ENCODE measurements at regions not wholly inside any gene's neighbourhood (a gene's known extent, or its start where the extent isn't known, plus 50 kb on each side); places are given as distances from the start of the nearest gene placed in this dataset.
A peak's percentile ranks its signal among the peaks of the same experiment; 100 is the strongest.

DNA sequence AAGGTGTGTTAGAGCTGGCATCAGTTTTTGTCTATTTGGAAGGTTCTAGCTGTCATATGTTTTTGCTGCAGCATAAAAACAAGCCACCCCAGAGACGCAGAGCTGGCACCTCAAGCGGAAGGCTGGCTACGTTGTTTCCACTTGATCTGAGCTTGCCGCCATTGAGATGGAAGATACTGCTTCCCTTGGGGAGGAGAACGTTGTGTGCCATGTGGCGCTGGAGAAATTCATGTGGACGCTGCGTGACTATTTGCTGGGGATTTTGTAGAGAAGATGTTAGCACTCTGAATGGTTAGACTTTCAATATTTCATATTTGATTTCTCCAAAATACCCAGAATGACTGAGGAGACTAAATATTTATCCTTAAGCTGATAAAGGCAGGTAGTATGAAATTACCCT lies 216.2 kb upstream of the ST6GAL2 start:
- Histone ChIP-seq H3K36me3 (ENCODE audit: insufficient read depth, low read length) (no peaks in the 10 kb centered on the region), H4K20me1 (ENCODE audit: insufficient read depth, low read depth, low read length) (no peaks in the 10 kb centered on the region), H3K4me2 (ENCODE audit: low read depth, low read length, poor library complexity, severe bottlenecking) (no peak overlapping the region), H3K9me3 (ENCODE audit: low read length) (no peaks in the 10 kb centered on the region), H2AFZ (ENCODE audit: low read length) (no peak overlapping the region), H3K27me3 (ENCODE audit: low read length) (no peaks in the 10 kb centered on the region), H3K9me2 (replicated peaks; ENCODE audit: insufficient read depth, low read length) (no peaks in the 10 kb centered on the region), H3K27ac (ENCODE audit: low read length) (no peak overlapping the region), H3K79me2 (ENCODE audit: low read length) (no peaks in the 10 kb centered on the region), H3K9ac (ENCODE audit: low read length) (no peak overlapping the region), H3K4me3 (ENCODE audit: low read length) (no peak overlapping the region), H3K4me1 (ENCODE audit: low read length) (peaks cover 1% of the 10 kb centered on the region; the same call in 1 of the 2 replicates)
- DNase-seq: no peak

DNA sequence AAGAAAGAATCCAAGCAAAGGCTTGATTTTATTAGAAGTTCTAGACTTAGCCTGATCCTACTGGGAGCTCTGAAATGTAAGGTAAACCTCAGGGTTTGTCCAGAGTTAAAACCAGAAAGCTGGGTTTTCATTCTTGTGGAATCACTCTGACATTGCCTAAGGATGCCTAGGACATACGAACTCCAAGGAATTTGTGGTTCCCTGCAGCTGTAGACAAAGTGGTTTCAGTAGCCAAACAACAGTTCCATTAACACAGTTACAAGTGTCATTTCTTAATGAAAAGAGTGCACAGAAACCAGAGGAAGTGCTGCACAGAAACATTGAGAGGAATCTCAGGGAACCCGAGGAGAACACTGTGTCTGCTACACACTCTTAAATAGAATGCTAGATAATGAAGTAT lies 221.4 kb upstream of the ST6GAL2 start:
- Histone ChIP-seq H3K27ac (ENCODE audit: low read length) (no peak overlapping the region), H3K9me3 (ENCODE audit: low read length) (no peaks in the 10 kb centered on the region), H3K9me2 (replicated peaks; ENCODE audit: insufficient read depth, low read length) (no peaks in the 10 kb centered on the region), H3K4me1 (ENCODE audit: low read length) (no peaks in the 10 kb centered on the region), H4K20me1 (ENCODE audit: insufficient read depth, low read depth, low read length) (no peaks in the 10 kb centered on the region), H2AFZ (ENCODE audit: low read length) (no peak overlapping the region), H3K9ac (ENCODE audit: low read length) (no peak overlapping the region), H3K4me2 (ENCODE audit: low read depth, low read length, poor library complexity, severe bottlenecking) (no peak overlapping the region), H3K79me2 (ENCODE audit: low read length) (no peaks in the 10 kb centered on the region), H3K36me3 (ENCODE audit: insufficient read depth, low read length) (no peaks in the 10 kb centered on the region), H3K27me3 (ENCODE audit: low read length) (peaks cover 4% of the 10 kb centered on the region; the same call in 1 of the 2 replicates), H3K4me3 (ENCODE audit: low read length) (no peak overlapping the region)
- no peak for DNase-seq

DNA sequence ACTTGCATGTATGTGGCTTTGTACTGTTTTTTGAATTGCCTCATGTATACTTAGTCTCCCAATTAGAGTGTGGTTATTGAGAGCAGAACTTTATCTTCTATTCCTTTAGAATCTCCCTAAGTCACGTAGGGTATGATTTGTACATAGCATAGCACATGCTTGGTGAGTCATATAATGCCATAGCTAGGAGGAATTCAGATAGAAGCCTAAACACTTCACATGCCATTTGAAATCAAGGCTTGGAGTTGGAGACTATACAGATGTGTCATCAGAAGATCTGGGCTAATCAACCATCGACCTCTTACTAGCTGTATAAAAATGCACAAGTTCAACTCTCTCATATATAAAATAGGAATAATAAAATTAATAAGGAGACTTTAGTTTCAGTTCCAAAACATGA lies 222.6 kb upstream of the ST6GAL2 start:
- Histone ChIP-seq H3K79me2 (ENCODE audit: low read length) (no peaks in the 10 kb centered on the region), H3K27me3 (ENCODE audit: low read length) (peaks cover 4% of the 10 kb centered on the region; the same call in 1 of the 2 replicates), H4K20me1 (ENCODE audit: insufficient read depth, low read depth, low read length) (no peaks in the 10 kb centered on the region), H3K9me2 (replicated peaks; ENCODE audit: insufficient read depth, low read length) (no peaks in the 10 kb centered on the region), H3K4me2 (ENCODE audit: low read depth, low read length, poor library complexity, severe bottlenecking) (no peak overlapping the region), H3K36me3 (ENCODE audit: insufficient read depth, low read length) (no peaks in the 10 kb centered on the region), H3K4me3 (ENCODE audit: low read length) (no peak overlapping the region), H3K9ac (ENCODE audit: low read length) (no peak overlapping the region), H3K9me3 (ENCODE audit: low read length) (no peaks in the 10 kb centered on the region), H3K27ac (ENCODE audit: low read length) (no peak overlapping the region), H3K4me1 (ENCODE audit: low read length) (no peaks in the 10 kb centered on the region), H2AFZ (ENCODE audit: low read length) (no peak overlapping the region)
- DNase-seq: no peak

DNA sequence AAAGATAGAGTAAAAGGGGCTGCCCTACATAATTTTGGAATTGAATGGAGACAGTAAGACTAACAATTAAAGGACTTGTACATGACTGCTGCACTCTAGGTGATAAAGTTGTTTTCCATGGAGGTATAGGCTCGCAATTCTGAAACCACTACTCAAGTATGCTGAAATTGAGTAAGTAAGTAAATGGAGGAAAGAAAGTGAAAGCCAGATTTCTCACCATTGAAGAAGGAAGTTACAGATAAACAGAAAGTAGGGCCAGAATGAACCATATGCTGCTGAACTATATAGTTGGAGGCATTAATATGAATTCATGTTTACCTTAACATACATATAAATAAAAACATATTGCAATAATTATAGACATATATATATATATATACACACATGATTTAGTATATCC lies 225.7 kb upstream of the ST6GAL2 start:
- H3K9me2 ChIP-seq (replicated peaks; ENCODE audit: insufficient read depth, low read length): no peaks in the 10 kb centered on the region
- H3K27ac ChIP-seq (ENCODE audit: low read length): no peak overlapping the region
- H3K4me1 ChIP-seq (ENCODE audit: low read length): no peaks in the 10 kb centered on the region
- H3K9ac ChIP-seq (ENCODE audit: low read length): no peak overlapping the region
- H3K36me3 ChIP-seq (ENCODE audit: insufficient read depth, low read length): no peaks in the 10 kb centered on the region
- no peaks in the 10 kb centered on the region for H3K9me3 ChIP-seq (ENCODE audit: low read length)
- H3K4me2 ChIP-seq (ENCODE audit: low read depth, low read length, poor library complexity, severe bottlenecking): no peak overlapping the region
- DNase-seq: no peak
- no peak overlapping the region for H3K4me3 ChIP-seq (ENCODE audit: low read length)
- peaks cover 4% of the 10 kb centered on the region; the same call in 1 of the 2 replicates for H3K27me3 ChIP-seq (ENCODE audit: low read length)
- H2AFZ ChIP-seq (ENCODE audit: low read length): no peak overlapping the region
- H4K20me1 ChIP-seq (ENCODE audit: insufficient read depth, low read depth, low read length): no peaks in the 10 kb centered on the region
- no peaks in the 10 kb centered on the region for H3K79me2 ChIP-seq (ENCODE audit: low read length)

DNA sequence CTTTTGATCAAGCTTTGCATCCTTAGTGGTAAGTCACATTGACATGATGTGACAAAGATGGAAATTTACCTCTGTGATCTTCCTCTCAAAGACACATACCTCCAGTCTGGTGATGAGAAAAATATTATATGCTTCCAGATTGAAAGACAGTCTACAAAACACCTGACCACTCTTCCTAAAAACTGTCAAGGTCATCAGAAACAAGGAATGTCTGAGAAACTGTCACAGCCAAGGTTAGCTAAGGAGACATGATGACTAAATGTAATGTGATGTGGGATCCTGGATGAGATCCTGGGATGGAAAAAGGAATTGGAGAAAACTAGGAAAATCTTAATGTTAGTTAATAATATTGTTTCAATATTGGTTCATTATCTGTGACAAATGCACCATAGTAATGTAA lies 226.6 kb upstream of the ST6GAL2 start:
- DNase-seq: no peak
- H3K9me2 ChIP-seq (replicated peaks; ENCODE audit: insufficient read depth, low read length): no peaks in the 10 kb centered on the region
- no peak overlapping the region for H3K9ac ChIP-seq (ENCODE audit: low read length)
- peaks cover 4% of the 10 kb centered on the region; the same call in 1 of the 2 replicates for H3K27me3 ChIP-seq (ENCODE audit: low read length)
- H4K20me1 ChIP-seq (ENCODE audit: insufficient read depth, low read depth, low read length): no peaks in the 10 kb centered on the region
- H3K27ac ChIP-seq (ENCODE audit: low read length): no peak overlapping the region
- H3K4me2 ChIP-seq (ENCODE audit: low read depth, low read length, poor library complexity, severe bottlenecking): no peak overlapping the region
- no peaks in the 10 kb centered on the region for H3K9me3 ChIP-seq (ENCODE audit: low read length)
- no peak overlapping the region for H3K4me3 ChIP-seq (ENCODE audit: low read length)
- H2AFZ ChIP-seq (ENCODE audit: low read length): no peak overlapping the region
- H3K36me3 ChIP-seq (ENCODE audit: insufficient read depth, low read length): no peaks in the 10 kb centered on the region
- no peaks in the 10 kb centered on the region for H3K4me1 ChIP-seq (ENCODE audit: low read length)
- H3K79me2 ChIP-seq (ENCODE audit: low read length): no peaks in the 10 kb centered on the region

DNA sequence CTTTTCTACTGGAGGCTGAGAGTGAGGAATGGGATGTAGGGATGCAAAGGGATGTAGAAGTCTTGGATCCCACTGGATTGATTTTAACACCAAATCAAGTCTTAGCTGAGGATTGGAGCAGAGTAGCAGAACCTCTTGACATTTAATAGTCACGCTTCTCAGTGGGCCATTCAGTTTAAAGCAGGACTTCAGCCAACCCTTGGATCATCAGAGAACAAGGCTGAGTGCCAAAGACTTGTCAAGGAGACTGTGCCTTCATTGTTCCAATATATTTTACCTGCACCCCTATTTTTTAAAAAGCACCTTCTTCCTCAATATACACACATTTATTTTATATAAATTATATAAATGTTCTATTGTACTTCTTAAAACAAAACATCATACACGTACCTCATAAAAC lies 242.4 kb upstream of the ST6GAL2 start:
- Histone ChIP-seq H3K4me3 (ENCODE audit: low read length) (no peak overlapping the region), H3K9ac (ENCODE audit: low read length) (no peak overlapping the region)
- no peak for DNase-seq

DNA sequence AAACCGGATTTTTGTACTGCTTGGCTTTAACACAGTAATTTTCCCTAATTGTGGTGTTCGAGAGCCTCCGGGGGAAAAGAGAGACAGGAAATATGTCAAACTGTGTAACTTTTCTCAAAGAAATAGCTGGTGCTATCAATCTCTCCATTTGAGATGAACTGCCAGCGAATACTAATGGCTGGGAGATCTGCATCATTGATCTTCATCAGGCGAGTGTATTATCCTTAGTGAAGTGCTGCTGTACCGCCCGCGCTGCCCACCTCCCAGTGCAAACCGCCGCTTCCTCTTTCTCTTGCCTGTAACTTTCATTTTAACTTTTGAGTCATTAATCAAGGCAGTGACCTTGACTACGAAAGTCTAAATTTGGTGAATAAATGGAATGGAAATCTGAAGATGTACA lies 246.1 kb upstream of the ST6GAL2 start:
- Histone ChIP-seq H3K27me3 (ENCODE audit: low read length) (no peaks in the 10 kb centered on the region), H3K9me2 (replicated peaks; ENCODE audit: insufficient read depth, low read length) (no peaks in the 10 kb centered on the region), H3K79me2 (ENCODE audit: low read length) (no peaks in the 10 kb centered on the region), H3K36me3 (ENCODE audit: insufficient read depth, low read length) (peaks cover 13% of the 10 kb centered on the region; the same call in 1 of the 2 replicates), H3K4me1 (ENCODE audit: low read length) (peaks cover 69% of the 10 kb centered on the region), H3K4me2 (ENCODE audit: low read depth, low read length, poor library complexity, severe bottlenecking) (peak overlapping the region; percentile 77), H2AFZ (ENCODE audit: low read length) (peak overlapping the region; percentile 61), H3K4me3 (ENCODE audit: low read length) (peak overlapping the region; percentile 63), H4K20me1 (ENCODE audit: insufficient read depth, low read depth, low read length) (no peaks in the 10 kb centered on the region), H3K9me3 (ENCODE audit: low read length) (no peaks in the 10 kb centered on the region), H3K27ac (ENCODE audit: low read length) (peak overlapping the region; percentile 96), H3K9ac (ENCODE audit: low read length) (peak overlapping the region; percentile 72)
- DNase-seq: peak; percentile 96

More for the DNA sequence above, 242.4 kb upstream of the ST6GAL2 start:
- H3K9me3 ChIP-seq (ENCODE audit: low read length): no peaks in the 10 kb centered on the region
- no peaks in the 10 kb centered on the region for H3K79me2 ChIP-seq (ENCODE audit: low read length)
- no peaks in the 10 kb centered on the region for H4K20me1 ChIP-seq (ENCODE audit: insufficient read depth, low read depth, low read length)
- H3K4me1 ChIP-seq (ENCODE audit: low read length): peaks cover 60% of the 10 kb centered on the region
- H3K27me3 ChIP-seq (ENCODE audit: low read length): no peaks in the 10 kb centered on the region
- no peak overlapping the region for H3K4me2 ChIP-seq (ENCODE audit: low read depth, low read length, poor library complexity, severe bottlenecking)
- H3K9me2 ChIP-seq (replicated peaks; ENCODE audit: insufficient read depth, low read length): no peaks in the 10 kb centered on the region
- no peaks in the 10 kb centered on the region for H3K36me3 ChIP-seq (ENCODE audit: insufficient read depth, low read length)
- no peak overlapping the region for H3K27ac ChIP-seq (ENCODE audit: low read length)
- no peak overlapping the region for H2AFZ ChIP-seq (ENCODE audit: low read length)

DNA sequence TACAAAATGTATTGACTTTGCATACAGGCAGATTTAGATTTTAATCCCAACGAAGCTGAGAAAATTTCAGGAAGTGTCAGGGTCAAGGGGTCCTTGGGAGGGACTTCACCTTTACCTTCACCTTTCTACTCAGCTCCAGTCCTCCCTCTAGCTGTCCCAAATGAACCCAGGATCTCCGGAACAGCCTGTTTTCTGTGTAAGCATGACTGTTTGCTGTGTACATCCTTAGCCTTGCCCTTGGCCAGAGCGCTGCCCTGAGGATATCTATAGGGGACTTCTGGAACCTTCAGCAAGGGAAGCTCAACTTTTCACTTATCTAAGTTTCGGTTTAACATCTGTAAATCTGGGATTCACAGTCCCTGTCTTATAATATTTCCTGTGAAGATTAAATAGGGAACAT lies 246.8 kb upstream of the ST6GAL2 start:
- Histone ChIP-seq H3K4me1 (ENCODE audit: low read length) (peaks cover 76% of the 10 kb centered on the region), H3K9ac (ENCODE audit: low read length) (peak overlapping the region; percentile 72), H4K20me1 (ENCODE audit: insufficient read depth, low read depth, low read length) (no peaks in the 10 kb centered on the region), H3K9me3 (ENCODE audit: low read length) (no peaks in the 10 kb centered on the region), H3K4me2 (ENCODE audit: low read depth, low read length, poor library complexity, severe bottlenecking) (peak overlapping the region; percentile 77), H3K79me2 (ENCODE audit: low read length) (no peaks in the 10 kb centered on the region), H3K36me3 (ENCODE audit: insufficient read depth, low read length) (peaks cover 13% of the 10 kb centered on the region; the same call in 1 of the 2 replicates), H2AFZ (ENCODE audit: low read length) (peak overlapping the region; percentile 61), H3K27me3 (ENCODE audit: low read length) (no peaks in the 10 kb centered on the region), H3K27ac (ENCODE audit: low read length) (peak overlapping the region; percentile 96), H3K4me3 (ENCODE audit: low read length) (peak overlapping the region; percentile 63), H3K9me2 (replicated peaks; ENCODE audit: insufficient read depth, low read length) (no peaks in the 10 kb centered on the region)
- peak; percentile 67 for DNase-seq

DNA sequence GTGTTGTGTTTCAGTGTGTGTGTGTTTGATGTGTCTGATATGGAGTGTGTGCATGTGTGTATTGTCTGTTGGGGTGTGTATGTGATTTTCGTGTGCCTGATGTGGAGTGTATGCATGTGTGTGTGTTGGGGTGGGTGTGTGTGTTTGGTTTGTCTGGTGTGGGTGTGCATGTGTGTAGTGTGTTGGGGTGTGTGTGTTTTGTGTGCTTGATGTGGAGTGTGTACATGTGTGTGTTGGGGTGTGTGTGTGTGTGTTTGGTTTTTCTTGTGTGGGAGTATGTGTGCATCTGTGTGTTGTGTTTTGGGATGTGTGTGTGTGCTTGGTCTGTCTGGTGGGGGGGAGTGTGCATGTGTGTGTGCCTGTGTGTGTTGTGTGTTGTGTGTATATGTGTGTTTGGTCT lies 247.4 kb upstream of the ST6GAL2 start:
- Histone ChIP-seq H2AFZ (ENCODE audit: low read length) (no peak overlapping the region), H3K9me3 (ENCODE audit: low read length) (no peaks in the 10 kb centered on the region), H4K20me1 (ENCODE audit: insufficient read depth, low read depth, low read length) (no peaks in the 10 kb centered on the region), H3K9ac (ENCODE audit: low read length) (peak overlapping the region; percentile 72), H3K36me3 (ENCODE audit: insufficient read depth, low read length) (peaks cover 13% of the 10 kb centered on the region; the same call in 1 of the 2 replicates), H3K27ac (ENCODE audit: low read length) (peak overlapping the region; percentile 96), H3K4me1 (ENCODE audit: low read length) (peaks cover 82% of the 10 kb centered on the region), H3K27me3 (ENCODE audit: low read length) (no peaks in the 10 kb centered on the region), H3K4me2 (ENCODE audit: low read depth, low read length, poor library complexity, severe bottlenecking) (peak overlapping the region; percentile 77), H3K79me2 (ENCODE audit: low read length) (no peaks in the 10 kb centered on the region), H3K4me3 (ENCODE audit: low read length) (peak overlapping the region; percentile 63), H3K9me2 (replicated peaks; ENCODE audit: insufficient read depth, low read length) (no peaks in the 10 kb centered on the region)
- DNase-seq: no peak

All from Karpas-422 (cell line).